H1 (cell line): ENCODE measurements at regions not wholly inside any gene's neighbourhood (a gene's known extent, or its start where the extent isn't known, plus 50 kb on each side); places are given as distances from the start of the nearest gene placed in this dataset.

Experiments
- CTCF ChIA-PET: fragments of 300-600 bp; sonication (Branson Sonifier 250); formaldehyde crosslinking; loops from one replicate; lab custom pipeline; 2021; ENCODE audit not compliant: partially characterized antibody; lab: Charles Lee
- POLR2A ChIA-PET: fragments of 300-600 bp; sonication (Branson Sonifier 250); formaldehyde crosslinking; loops from one replicate; lab custom pipeline; 2021; ENCODE audit warnings: inconsistent platforms; ENCODE audit not compliant: partially characterized antibody; lab: Charles Lee
- DNase-seq, 2 experiments: peaks; one replicate each; pipeline versions ENCODE4 v3.0.0 to v3.0.0-alpha.2; 2010 to 2022; ENCODE audit warnings: low spot score in 2 of 2, low read depth in 1 of 2, mixed read lengths in 1 of 2
- FAIRE-seq: peaks from 2 replicates; lab custom pipeline; 2011; peaks lifted over from hg19 to GRCh38; lab: Jason Lieb, UNC
- H2AFZ ChIP-seq: 2 replicates; pipeline ENCODE4 v1.8.1; 2012; ENCODE audit warnings: low read length, inconsistent platforms
- H2AK5ac ChIP-seq: 2 replicates; pipeline ENCODE4 v1.6.1; 2013; ENCODE audit warnings: low read depth, low read length
- H2BK120ac ChIP-seq: replicated peaks from 2 replicates; pipeline ENCODE3; 2013; ENCODE audit warnings: low read depth, low read length, inconsistent platforms
- H2BK12ac ChIP-seq: 2 replicates; pipeline ENCODE4 v1.6.1; 2013; ENCODE audit warnings: low read depth, low read length
- H2BK15ac ChIP-seq: 2 replicates; pipeline ENCODE4 v1.6.1; 2013; ENCODE audit warnings: low read length
- H2BK20ac ChIP-seq: 2 replicates; pipeline ENCODE4 v1.6.1; 2013; ENCODE audit warnings: low read length
- H2BK5ac ChIP-seq: 2 replicates; pipeline ENCODE4 v1.6.1; 2013; ENCODE audit warnings: low read depth, low read length
- H3K14ac ChIP-seq: 2 replicates; pipeline ENCODE4 v1.6.1; 2013; ENCODE audit warnings: inconsistent platforms; ENCODE audit not compliant: insufficient read length
- H3K18ac ChIP-seq: 2 replicates; pipeline ENCODE4 v1.6.1; 2013; ENCODE audit warnings: low read length; ENCODE audit errors: extremely low read depth
- H3K23ac ChIP-seq: 2 replicates; pipeline ENCODE4 v1.6.1; 2013; ENCODE audit warnings: inconsistent platforms; ENCODE audit not compliant: insufficient read length
- H3K23me2 ChIP-seq: 2 replicates; pipeline ENCODE4 v1.6.1; 2013; ENCODE audit warnings: low read depth, low read length
- H3K27ac ChIP-seq: 2 replicates; pipeline ENCODE4 v1.6.1; 2011; ENCODE audit warnings: low read depth, low read length, inconsistent platforms
- H3K27me3 ChIP-seq, 4 experiments: replicated peaks in 1 of 4; 1 replicate in 1 of 4; 2 replicates in 3 of 4; pipeline versions ENCODE4 v1.6.1 to v1.8.1; 2011 to 2013; ENCODE audit warnings: low read length in 3 of 4, mild to moderate bottlenecking in 3 of 4, inconsistent platforms in 2 of 4, mixed read lengths in 2 of 4, moderate library complexity in 1 of 4; ENCODE audit not compliant: control insufficient read depth in 3 of 4, insufficient read depth in 3 of 4; ENCODE audit errors: extremely low read depth in 1 of 4
- H3K36me3 ChIP-seq, 4 experiments: 2 replicates each; pipeline versions ENCODE4 v1.6.1 to v1.8.1; 2011 to 2013; ENCODE audit warnings: mild to moderate bottlenecking in 4 of 4, low read length in 3 of 4, moderate library complexity in 2 of 4, control low read depth in 1 of 4, inconsistent platforms in 1 of 4; ENCODE audit not compliant: insufficient read depth in 4 of 4, control insufficient read depth in 2 of 4
- H3K4ac ChIP-seq: replicated peaks from 2 replicates; pipeline ENCODE3; 2013; ENCODE audit warnings: low read length, low read depth, mixed read lengths, inconsistent platforms; ENCODE audit not compliant: insufficient read length
- H3K4me1 ChIP-seq, 4 experiments: replicated peaks in 1 of 4; 1 replicate in 1 of 4; 2 replicates in 3 of 4; pipeline versions ENCODE4 v1.6.1 to v1.8.1; 2011 to 2013; ENCODE audit warnings: low read length in 3 of 4, inconsistent platforms in 2 of 4, mixed read lengths in 1 of 4; ENCODE audit not compliant: insufficient read depth in 4 of 4, control insufficient read depth in 3 of 4
- H3K4me2 ChIP-seq, 2 experiments: 2 replicates each; pipeline versions ENCODE4 v1.6.1 to v1.8.1; 2011 to 2013; ENCODE audit warnings: low read depth in 2 of 2, low read length in 2 of 2, control low read depth in 1 of 2, inconsistent platforms in 1 of 2, mild to moderate bottlenecking in 1 of 2; ENCODE audit not compliant: insufficient read depth in 1 of 2
- H3K4me3 ChIP-seq, 4 experiments: fragments of 200-600, 300-600 bp in 1 of 4; sonication (generic), shearing (Covaris generic), sonication (Bioruptor Twin) in 1 of 4; 2 replicates each; pipeline versions ENCODE4 v1.5.1 to v1.8.1; 2011 to 2016; ENCODE audit warnings: low read length in 4 of 4, low read depth in 3 of 4, control low read depth in 2 of 4, inconsistent platforms in 2 of 4, mild to moderate bottlenecking in 2 of 4, mixed read lengths in 1 of 4, moderate library complexity in 1 of 4; ENCODE audit not compliant: insufficient read depth in 2 of 4; ENCODE audit errors: extremely low read depth in 1 of 4
- H3K56ac ChIP-seq: replicated peaks from 2 replicates; pipeline ENCODE3; 2013; ENCODE audit warnings: low read depth, mild to moderate bottlenecking, mixed read lengths, low read length, inconsistent platforms; ENCODE audit not compliant: insufficient read length
- H3K79me1 ChIP-seq: 2 replicates; pipeline ENCODE4 v1.6.1; 2013; ENCODE audit warnings: low read depth, low read length, control low read depth
- H3K79me2 ChIP-seq, 2 experiments: 2 replicates each; pipeline versions ENCODE4 v1.6.1 to v1.8.1; 2012 to 2013; ENCODE audit warnings: low read length in 2 of 2, mild to moderate bottlenecking in 2 of 2, inconsistent platforms in 1 of 2; ENCODE audit not compliant: insufficient read depth in 2 of 2, control insufficient read depth in 1 of 2
- H3K9ac ChIP-seq, 4 experiments: replicated peaks in 1 of 4; 1 replicate in 1 of 4; 2 replicates in 3 of 4; pipeline versions ENCODE4 v1.6.1 to v1.8.1; 2011 to 2013; ENCODE audit warnings: low read depth in 3 of 4, low read length in 3 of 4, control low read depth in 2 of 4, mild to moderate bottlenecking in 2 of 4, moderate library complexity in 2 of 4, inconsistent platforms in 1 of 4; ENCODE audit errors: extremely low read depth in 1 of 4
- H3K9me3 ChIP-seq, 2 experiments: 2 replicates each; pipeline versions ENCODE4 v1.6.1 to v1.8.1; 2012 to 2013; ENCODE audit warnings: mild to moderate bottlenecking in 2 of 2, moderate library complexity in 2 of 2, control low read depth in 1 of 2, inconsistent platforms in 1 of 2, low read depth in 1 of 2, low read length in 1 of 2, mixed read lengths in 1 of 2; ENCODE audit not compliant: insufficient read depth in 2 of 2
- H4K20me1 ChIP-seq, 2 experiments: replicated peaks in 1 of 2; 2 replicates each; pipeline versions ENCODE3 to v1.8.1; 2011 to 2013; ENCODE audit warnings: inconsistent platforms in 2 of 2, low read length in 2 of 2, mild to moderate bottlenecking in 1 of 2; ENCODE audit not compliant: insufficient read depth in 2 of 2, control insufficient read depth in 1 of 2
- H4K5ac ChIP-seq: 2 replicates; pipeline ENCODE4 v1.6.1; 2013; ENCODE audit warnings: low read length, low read depth, mixed read lengths, inconsistent platforms; ENCODE audit not compliant: insufficient read length
- H4K8ac ChIP-seq: 2 replicates; pipeline ENCODE4 v1.8.0; 2013; ENCODE audit warnings: mild to moderate bottlenecking, moderate library complexity, low read length, inconsistent platforms; ENCODE audit not compliant: insufficient read depth; ENCODE audit errors: extremely low read depth
- H4K91ac ChIP-seq: replicated peaks from 2 replicates; pipeline ENCODE3; 2013; ENCODE audit warnings: low read length, mixed read lengths, inconsistent platforms; ENCODE audit not compliant: insufficient read length
- BCL11A ChIP-seq, 2 experiments: IDR thresholded peaks; one replicate each; pipeline ENCODE4 v1.6.1; 2011; ENCODE audit warnings: low read depth in 2 of 2, low read length in 2 of 2, mild to moderate bottlenecking in 2 of 2
- BRCA1 ChIP-seq: IDR thresholded peaks from 2 replicates; pipeline ENCODE4 v1.6.1; 2012; ENCODE audit warnings: low read depth, low read length, improper control_type of control experiment
- EP300 ChIP-seq, 2 experiments: IDR thresholded peaks; 1 replicate in 1 of 2; 2 replicates in 1 of 2; pipeline ENCODE4 v1.6.1; 2011 to 2012; ENCODE audit warnings: low read depth in 2 of 2, low read length in 2 of 2, mild to moderate bottlenecking in 2 of 2, borderline replicate concordance in 1 of 2, inconsistent platforms in 1 of 2, moderate library complexity in 1 of 2
- GTF2F1 ChIP-seq: IDR thresholded peaks from 2 replicates; pipeline ENCODE4 v1.6.1; 2012; ENCODE audit warnings: low read depth, low read length, improper control_type of control experiment, borderline replicate concordance
- HDAC6 ChIP-seq: IDR thresholded peaks from one replicate; pipeline ENCODE4 v1.7.1; 2012; ENCODE audit warnings: low read depth, mild to moderate bottlenecking, inconsistent platforms, low read length, moderate library complexity
- JUN ChIP-seq: IDR thresholded peaks from 2 replicates; pipeline ENCODE4 v1.6.1; 2011; ENCODE audit warnings: low read depth, mild to moderate bottlenecking, improper control_type of control experiment, low read length
- KDM5A ChIP-seq: fragments of 200-600 bp; IDR thresholded peaks from 2 replicates; pipeline ENCODE4 v1.7.1; 2012; ENCODE audit warnings: mild to moderate bottlenecking, low read length, inconsistent platforms, mixed read lengths
- MAFK ChIP-seq: IDR thresholded peaks from 2 replicates; pipeline ENCODE4 v1.6.1; 2012; ENCODE audit warnings: low read depth, mild to moderate bottlenecking, improper control_type of control experiment, low read length
- SP2 ChIP-seq: IDR thresholded peaks from 2 replicates; pipeline ENCODE4 v1.6.1; 2012; ENCODE audit warnings: mild to moderate bottlenecking, low read length, inconsistent platforms
- TAF1 ChIP-seq: IDR thresholded peaks from 2 replicates; pipeline ENCODE4 v1.6.1; 2011; ENCODE audit warnings: mild to moderate bottlenecking, low read depth, low read length
- USF2 ChIP-seq: IDR thresholded peaks from 2 replicates; pipeline ENCODE4 v1.6.1; 2011; ENCODE audit warnings: low read length, improper control_type of control experiment
- WGBS, 2 experiments: shearing (Covaris generic) in 1 of 2; methylation state at CpG; one replicate each; pipeline versions ENCODE4 v1.1.6 to v1.1.7; 2013 to 2015; ENCODE audit warnings: low lambda C conversion rate in 2 of 2, mixed read lengths in 2 of 2, inconsistent platforms in 1 of 2, low coverage in 1 of 2, missing lambda C conversion rate in 1 of 2; ENCODE audit not compliant: insufficient replicate concordance in 2 of 2, insufficient coverage in 1 of 2, insufficient read length in 1 of 2; ENCODE audit errors: extremely low coverage in 1 of 2, missing lambda C conversion rate in 1 of 2; 5-methylcytosine and 5-hydroxymethylcytosine counted together
- TF ChIP-seq, protein P1 (sequence below): IDR thresholded peaks from 2 replicates; pipeline ENCODE4 v1.6.1; 2012; ENCODE audit warnings: inconsistent platforms

GRCh38 chr9:100715100-100715380, 137.2 kb downstream of the CAVIN4 start:
- H2BK15ac ChIP-seq, result no peak overlapping the region
- no peak overlapping the region for H2AFZ ChIP-seq
- H4K91ac ChIP-seq, result no peak overlapping the region
- H3K14ac ChIP-seq, result no peak overlapping the region
- H4K8ac ChIP-seq, result no peak overlapping the region
- no peak overlapping the region; a peak in 1 of 7 replicates for H3K9ac ChIP-seq
- ChIA-PET CTCF (interaction anchor here (0.6 to 9.1 kb wide), 20 partner anchors 10 to 596 kb away, joined by 3 to 90 read pairs (median 5); no protein-coding TSS in a partner anchor), POLR2A (no interaction called here)
- H3K4ac ChIP-seq, result no peak overlapping the region
- no peak overlapping the region for H3K23ac ChIP-seq
- FAIRE-seq (no peak), DNase-seq (no peak)
- no peaks in the 10 kb centered on the region for H3K79me2 ChIP-seq
- 84% methylated on average over 6 of the region's 6 CpGs; no CpG with 5 or more reads in 1 of the 2 experiments for WGBS, 2 experiments
- no peak overlapping the region for H2BK5ac ChIP-seq
- H3K9me3 ChIP-seq, result peaks cover 7 to 8% of the 10 kb centered on the region in 2 experiments
- no peak overlapping the region for H3K4me3 ChIP-seq
- no peak overlapping the region for H2BK120ac ChIP-seq
- H2AK5ac ChIP-seq, result no peak overlapping the region
- no peak overlapping the region for H2BK20ac ChIP-seq
- no peaks in the 10 kb centered on the region for H3K27me3 ChIP-seq
- H3K23me2 ChIP-seq, result no peaks in the 10 kb centered on the region
- no peak overlapping the region for H3K27ac ChIP-seq
- H3K36me3 ChIP-seq, result no peaks in the 10 kb centered on the region
- no peak overlapping the region for H2BK12ac ChIP-seq
- no peak overlapping the region for H3K56ac ChIP-seq
- no peaks in the 10 kb centered on the region for H3K79me1 ChIP-seq
- H3K4me1 ChIP-seq, result no peaks in the 10 kb centered on the region
- no peak overlapping the region for H3K4me2 ChIP-seq
- H4K5ac ChIP-seq, result no peak overlapping the region
- no peaks in the 10 kb centered on the region for H4K20me1 ChIP-seq
- H3K18ac ChIP-seq, result no peak overlapping the region
- TF ChIP-seq BCL11A (IDR thresholded peaks at IDR 0.05; ENCODE audit: low read depth in 2 of 2, low read length in 2 of 2), result no peak
- TF ChIP-seq, protein P1, sequence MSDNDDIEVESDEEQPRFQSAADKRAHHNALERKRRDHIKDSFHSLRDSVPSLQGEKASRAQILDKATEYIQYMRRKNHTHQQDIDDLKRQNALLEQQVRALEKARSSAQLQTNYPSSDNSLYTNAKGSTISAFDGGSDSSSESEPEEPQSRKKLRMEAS, result no peak
- no peak for TF ChIP-seq JUN
- TF ChIP-seq TAF1, result no peak
- no peak for TF ChIP-seq EP300 (IDR thresholded peaks at IDR 0.05; ENCODE audit: borderline replicate concordance in 1 of 2, low read depth in 2 of 2, low read length in 2 of 2)
- TF ChIP-seq KDM5A, result no peak
- TF ChIP-seq MAFK, result no peak
- TF ChIP-seq BRCA1, result no peak
- no peak for TF ChIP-seq GTF2F1
- TF ChIP-seq HDAC6, result no peak
- TF ChIP-seq SP2, result no peak
- no peak for TF ChIP-seq USF2
